Fibroblast of skin of abdomen (primary cell): ENCODE measurements at regions not wholly inside any gene's neighbourhood (a gene's known extent, or its start where the extent isn't known, plus 50 kb on each side); places are given as distances from the start of the nearest gene placed in this dataset.
"Not testable (repeated sequence)": the region's sequence is repeated elsewhere in the genome, so short reads cannot be mapped to it uniquely, and the experiment has no call there.

ENCODE experiments used
- DNase-seq: peaks from one replicate; pipeline ENCODE4 v3.0.0-alpha.2; 2013

GRCh38 chr2:224146356-224147160 lies 107.5 kb upstream of the SERPINE2 start:
- DNase-seq = no peak

- DNase-seq = peak; percentile 78
These were observed 106.8 kb upstream of the SERPINE2 start for GRCh38 chr2:224145751-224146355.

GRCh38 chr2:224143526-224143925 lies 104.4 kb upstream of the SERPINE2 start:
- DNase-seq = no peak

GRCh38 chr2:224142397-224143312 lies 103.6 kb upstream of the SERPINE2 start:
- DNase-seq = peak; percentile 83

GRCh38 chr2:224141304-224141703 lies 102.2 kb upstream of the SERPINE2 start:
- no peak for DNase-seq

- no peak for DNase-seq
These were observed 98.1 kb upstream of the SERPINE2 start for GRCh38 chr2:224137208-224137607.

GRCh38 chr2:224136396-224136795 lies 97.3 kb upstream of the SERPINE2 start:
- DNase-seq = peak; percentile 44

GRCh38 chr2:224135881-224136280 lies 96.8 kb upstream of the SERPINE2 start:
- no peak for DNase-seq

- peak; percentile 37 for DNase-seq
These were observed 95.1 kb upstream of the SERPINE2 start for GRCh38 chr2:224134003-224134734.

GRCh38 chr2:224133387-224133786 lies 94.3 kb upstream of the SERPINE2 start:
- peak; percentile 37 for DNase-seq

GRCh38 chr2:224127871-224128501 lies 88.9 kb upstream of the SERPINE2 start:
- peak; percentile 75 for DNase-seq

- DNase-seq = peak; percentile 43
These were observed 87.4 kb upstream of the SERPINE2 start for GRCh38 chr2:224126440-224126839.

- no peak for DNase-seq
These were observed 86.9 kb upstream of the SERPINE2 start for GRCh38 chr2:224126003-224126402.

GRCh38 chr2:224122542-224122941 lies 83.5 kb upstream of the SERPINE2 start:
- no peak for DNase-seq

- no peak for DNase-seq
These were observed 82.5 kb upstream of the SERPINE2 start for GRCh38 chr2:224121406-224122067.

GRCh38 chr2:224120986-224121385 lies 81.9 kb upstream of the SERPINE2 start:
- no peak for DNase-seq

GRCh38 chr2:224119846-224120245 lies 80.8 kb upstream of the SERPINE2 start:
- not testable (repeated sequence) for DNase-seq

GRCh38 chr2:224114428-224114827 lies 75.3 kb upstream of the SERPINE2 start:
- DNase-seq = no peak

GRCh38 chr2:224113930-224114329 lies 74.8 kb upstream of the SERPINE2 start:
- DNase-seq = not testable (repeated sequence)

GRCh38 chr2:224111576-224111975 lies 72.5 kb upstream of the SERPINE2 start:
- DNase-seq = peak; percentile 74

GRCh38 chr2:224110811-224111210 lies 71.7 kb upstream of the SERPINE2 start:
- DNase-seq = no peak
